ENCODE measurements at regions not wholly inside any gene's neighbourhood (a gene's known extent, or its start where the extent isn't known, plus 50 kb on each side); places are given as distances from the start of the nearest gene placed in this dataset.
"Not testable (repeated sequence)": the region's sequence is repeated elsewhere in the genome, so short reads cannot be mapped to it uniquely, and the experiment has no call there.

DNA sequence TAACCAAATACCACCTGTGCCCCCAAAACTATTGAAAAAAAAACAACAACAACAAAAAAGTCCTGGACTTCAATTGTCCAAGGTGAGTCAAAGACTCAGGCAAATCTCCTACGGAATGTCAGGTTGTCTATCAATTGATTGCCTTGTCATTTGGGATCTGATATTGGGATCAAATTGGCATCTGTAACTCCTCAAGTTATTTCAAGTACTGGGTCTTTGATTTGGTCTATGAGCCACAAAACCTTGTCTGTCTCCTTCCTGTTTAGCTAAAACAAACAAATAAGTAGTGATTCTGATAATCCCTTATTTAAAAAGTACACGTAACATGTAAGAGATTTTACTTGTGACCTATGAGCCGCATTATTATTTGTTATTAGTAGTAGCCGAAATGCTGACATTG lies 231.6 kb upstream of the ZNF217 start:
- no peaks in the 10 kb centered on the region for H3K27me3 ChIP-seq (ENCODE audit: control insufficient read depth, insufficient read depth, low read length)
- H3K9me3 ChIP-seq (ENCODE audit: control insufficient read depth, insufficient read depth, low read length), result no peaks in the 10 kb centered on the region
- H3K9ac ChIP-seq (ENCODE audit: low read depth, low read length), result no peak overlapping the region
- H3K4me1 ChIP-seq (ENCODE audit: control insufficient read depth, insufficient read depth, low read length), result peaks cover 30% of the 10 kb centered on the region
- H3K36me3 ChIP-seq (ENCODE audit: control insufficient read depth, insufficient read depth, low read length), result no peaks in the 10 kb centered on the region
- H3K27ac ChIP-seq (ENCODE audit: low read depth, low read length), result no peak overlapping the region
- no peak overlapping the region for H3K4me3 ChIP-seq (ENCODE audit: low read depth, low read length)

DNA sequence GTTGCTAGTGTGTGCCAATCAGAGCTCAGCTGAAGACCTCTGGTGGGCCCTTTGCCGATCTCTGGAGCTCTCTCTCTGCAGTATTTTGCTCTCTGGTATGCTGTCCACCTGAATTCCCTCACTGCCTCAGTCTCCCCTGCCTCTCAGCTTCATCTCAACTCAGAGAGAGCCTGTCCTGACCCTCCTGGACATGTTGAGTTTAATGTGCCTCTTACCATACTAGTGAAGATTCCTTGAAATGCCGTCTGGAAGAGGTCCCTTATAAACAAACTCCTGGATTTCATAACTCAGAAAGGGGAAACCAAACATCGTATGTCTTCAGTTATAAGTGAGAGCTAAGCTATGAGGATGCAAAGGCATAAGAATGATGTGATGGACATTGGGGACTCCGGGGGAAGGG lies 231.1 kb upstream of the ZNF217 start:
- Histone ChIP-seq H3K4me1 (ENCODE audit: control insufficient read depth, insufficient read depth, low read length) (peaks cover 25% of the 10 kb centered on the region), H3K27ac (ENCODE audit: low read depth, low read length) (no peak overlapping the region), H3K9me3 (ENCODE audit: control insufficient read depth, insufficient read depth, low read length) (no peaks in the 10 kb centered on the region), H3K9ac (ENCODE audit: low read depth, low read length) (no peak overlapping the region), H3K36me3 (ENCODE audit: control insufficient read depth, insufficient read depth, low read length) (no peaks in the 10 kb centered on the region), H3K4me3 (ENCODE audit: low read depth, low read length) (no peak overlapping the region), H3K27me3 (ENCODE audit: control insufficient read depth, insufficient read depth, low read length) (no peaks in the 10 kb centered on the region)

DNA sequence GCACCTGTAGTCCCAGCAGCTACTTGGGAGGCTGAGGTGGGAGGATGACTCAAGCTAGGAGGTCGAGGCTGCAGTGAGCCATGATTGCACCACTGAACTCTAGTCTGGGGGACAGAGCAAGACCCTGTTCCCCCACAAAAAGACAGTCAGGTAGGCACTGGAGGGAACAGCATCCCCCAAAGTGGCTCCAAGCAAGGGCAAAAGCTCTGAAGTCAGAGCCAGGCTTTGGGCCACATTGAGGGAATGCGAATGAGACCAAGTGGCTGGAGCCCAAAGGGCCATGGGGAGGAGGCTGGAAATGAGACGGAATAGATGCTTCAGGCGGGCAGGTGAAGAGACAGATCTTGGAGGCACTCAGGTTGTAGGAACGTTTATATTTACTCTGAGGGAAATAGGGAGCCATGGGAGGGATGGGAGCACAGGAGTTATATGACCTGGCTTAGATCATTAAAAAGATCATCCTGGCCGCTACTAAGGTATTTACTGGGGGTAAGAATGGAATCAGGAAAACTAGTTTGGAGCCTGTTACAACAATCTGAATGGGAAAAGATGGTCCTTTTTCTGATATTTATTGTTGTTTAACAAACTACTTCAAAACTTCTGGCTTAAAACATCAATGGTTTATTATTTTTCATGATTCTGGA lies 229.6 kb upstream of the ZNF217 start:
- peaks cover 15% of the 10 kb centered on the region for H3K4me1 ChIP-seq (ENCODE audit: control insufficient read depth, insufficient read depth, low read length)

DNA sequence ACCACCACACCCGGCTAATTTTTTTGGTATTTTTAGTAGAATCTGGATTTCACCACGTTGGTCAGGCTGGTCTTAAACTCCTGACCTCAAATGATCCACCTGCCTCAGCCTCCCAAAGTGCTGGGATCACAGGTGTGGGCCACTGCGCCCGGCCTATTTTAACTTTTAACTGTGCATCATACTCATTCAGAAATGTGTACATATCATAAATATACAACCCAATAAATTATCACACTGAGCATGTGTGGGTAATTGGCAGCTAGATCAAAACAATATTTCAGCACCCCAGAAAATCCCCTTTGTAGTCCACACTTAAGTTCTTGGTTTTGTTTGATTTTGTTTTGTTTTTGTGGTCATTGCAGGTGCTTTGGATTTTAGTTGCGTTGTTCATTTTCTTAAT lies 228.9 kb upstream of the ZNF217 start:
- Histone ChIP-seq H3K4me3 (ENCODE audit: low read depth, low read length) (no peak overlapping the region), H3K9me3 (ENCODE audit: control insufficient read depth, insufficient read depth, low read length) (no peaks in the 10 kb centered on the region), H3K27ac (ENCODE audit: low read depth, low read length) (no peak overlapping the region), H3K9ac (ENCODE audit: low read depth, low read length) (no peak overlapping the region), H3K4me1 (ENCODE audit: control insufficient read depth, insufficient read depth, low read length) (peaks cover 14% of the 10 kb centered on the region), H3K36me3 (ENCODE audit: control insufficient read depth, insufficient read depth, low read length) (no peaks in the 10 kb centered on the region), H3K27me3 (ENCODE audit: control insufficient read depth, insufficient read depth, low read length) (no peaks in the 10 kb centered on the region)

More for the DNA sequence above, 229.6 kb upstream of the ZNF217 start:
- H3K36me3 ChIP-seq (ENCODE audit: control insufficient read depth, insufficient read depth, low read length), result no peaks in the 10 kb centered on the region
- H3K4me3 ChIP-seq (ENCODE audit: low read depth, low read length), result no peak overlapping the region
- H3K27ac ChIP-seq (ENCODE audit: low read depth, low read length), result no peak overlapping the region
- no peak overlapping the region for H3K9ac ChIP-seq (ENCODE audit: low read depth, low read length)
- H3K27me3 ChIP-seq (ENCODE audit: control insufficient read depth, insufficient read depth, low read length), result no peaks in the 10 kb centered on the region
- no peaks in the 10 kb centered on the region for H3K9me3 ChIP-seq (ENCODE audit: control insufficient read depth, insufficient read depth, low read length)

DNA sequence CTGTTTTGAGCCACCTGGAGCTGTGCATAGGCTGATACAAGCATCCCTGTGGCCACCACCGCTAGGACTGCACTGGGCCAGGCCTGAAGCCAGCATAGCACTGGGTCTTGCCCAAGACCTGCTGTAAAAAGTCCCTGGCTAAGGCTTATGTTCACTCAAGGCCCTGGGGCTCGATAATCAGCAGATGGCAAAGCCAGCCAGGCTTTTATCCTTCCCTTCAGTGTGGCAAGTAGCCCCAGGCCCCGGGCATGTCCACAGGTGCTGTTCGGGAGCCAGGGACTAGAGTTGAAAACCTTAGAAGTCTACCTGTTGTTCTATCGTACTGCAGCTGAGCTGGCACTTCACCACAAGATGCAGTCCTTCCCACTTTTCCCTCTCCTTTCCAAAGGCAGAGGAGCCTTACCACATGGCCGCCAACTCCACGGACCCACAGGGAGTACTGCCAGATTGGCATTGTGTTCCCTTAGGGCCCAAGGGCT lies 226.4 kb upstream of the ZNF217 start:
- H3K36me3 ChIP-seq (ENCODE audit: control insufficient read depth, insufficient read depth, low read length), result no peaks in the 10 kb centered on the region
- peaks cover 10% of the 10 kb centered on the region for H3K4me1 ChIP-seq (ENCODE audit: control insufficient read depth, insufficient read depth, low read length)
- H3K9ac ChIP-seq (ENCODE audit: low read depth, low read length), result no peak overlapping the region
- H3K9me3 ChIP-seq (ENCODE audit: control insufficient read depth, insufficient read depth, low read length), result no peaks in the 10 kb centered on the region
- no peak overlapping the region for H3K4me3 ChIP-seq (ENCODE audit: low read depth, low read length)
- no peak overlapping the region for H3K27ac ChIP-seq (ENCODE audit: low read depth, low read length)
- no peaks in the 10 kb centered on the region for H3K27me3 ChIP-seq (ENCODE audit: control insufficient read depth, insufficient read depth, low read length)

DNA sequence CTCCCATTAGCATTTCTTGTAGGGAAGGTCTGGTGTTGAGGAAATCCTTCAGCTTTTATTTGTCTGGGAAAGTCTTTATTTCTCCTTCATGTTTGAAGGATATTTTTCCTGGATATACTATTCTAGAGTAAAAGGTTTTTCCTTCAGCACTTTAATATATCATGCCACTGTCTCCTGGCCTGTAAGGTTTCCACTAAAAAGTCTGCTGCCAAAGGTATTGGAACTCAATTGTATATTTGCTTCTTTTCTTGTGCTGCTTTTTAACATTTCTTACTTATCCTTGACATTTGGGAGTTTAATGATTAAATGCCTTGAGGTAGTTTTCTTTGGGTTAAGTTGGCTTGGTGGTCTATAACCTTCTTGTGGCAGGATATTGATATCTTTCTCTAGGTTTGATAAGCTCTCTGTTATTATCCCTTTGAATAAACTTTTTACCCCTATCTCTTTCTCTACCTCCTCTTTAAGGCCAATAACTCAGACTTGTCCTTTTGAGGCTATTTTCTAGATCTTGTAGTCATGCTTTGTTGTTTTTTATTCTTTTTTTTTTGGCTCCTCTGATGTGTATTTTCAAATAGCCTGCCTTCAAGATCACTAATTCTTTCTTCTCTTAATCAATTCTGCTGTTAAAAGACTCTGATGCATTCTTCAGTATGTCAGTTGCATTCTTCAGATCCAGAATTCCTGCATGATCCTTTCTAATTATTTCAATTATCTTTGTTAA lies 225.0 kb upstream of the ZNF217 start:
- H3K9me3 ChIP-seq (ENCODE audit: control insufficient read depth, insufficient read depth, low read length), result no peaks in the 10 kb centered on the region
- H3K27me3 ChIP-seq (ENCODE audit: control insufficient read depth, insufficient read depth, low read length), result no peaks in the 10 kb centered on the region
- H3K36me3 ChIP-seq (ENCODE audit: control insufficient read depth, insufficient read depth, low read length), result no peaks in the 10 kb centered on the region
- H3K9ac ChIP-seq (ENCODE audit: low read depth, low read length), result no peak overlapping the region
- peaks cover 10% of the 10 kb centered on the region for H3K4me1 ChIP-seq (ENCODE audit: control insufficient read depth, insufficient read depth, low read length)
- H3K27ac ChIP-seq (ENCODE audit: low read depth, low read length), result peak overlapping the region; percentile 27
- no peak overlapping the region for H3K4me3 ChIP-seq (ENCODE audit: low read depth, low read length)

DNA sequence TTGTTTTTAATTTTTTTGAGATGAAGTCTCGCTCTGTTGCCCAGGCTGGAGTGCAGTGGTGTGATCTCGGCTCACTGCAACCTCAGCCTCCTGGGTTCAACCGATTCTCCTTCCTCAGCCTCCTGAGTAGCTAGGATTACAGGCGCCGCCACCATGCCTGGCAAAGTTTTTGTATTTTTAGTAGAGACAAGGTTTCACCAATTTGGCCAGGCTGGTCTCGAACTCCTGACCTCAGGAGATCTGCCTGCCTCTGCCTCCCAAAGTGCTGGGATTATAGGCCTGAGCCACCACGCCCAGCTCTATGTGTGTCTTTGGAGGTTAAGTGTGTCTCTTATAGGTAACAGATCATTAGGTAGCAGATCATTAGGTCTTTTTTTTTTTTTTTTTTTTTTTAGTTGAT lies 223.9 kb upstream of the ZNF217 start:
- H3K27ac ChIP-seq (ENCODE audit: low read depth, low read length), result not testable (repeated sequence)

DNA sequence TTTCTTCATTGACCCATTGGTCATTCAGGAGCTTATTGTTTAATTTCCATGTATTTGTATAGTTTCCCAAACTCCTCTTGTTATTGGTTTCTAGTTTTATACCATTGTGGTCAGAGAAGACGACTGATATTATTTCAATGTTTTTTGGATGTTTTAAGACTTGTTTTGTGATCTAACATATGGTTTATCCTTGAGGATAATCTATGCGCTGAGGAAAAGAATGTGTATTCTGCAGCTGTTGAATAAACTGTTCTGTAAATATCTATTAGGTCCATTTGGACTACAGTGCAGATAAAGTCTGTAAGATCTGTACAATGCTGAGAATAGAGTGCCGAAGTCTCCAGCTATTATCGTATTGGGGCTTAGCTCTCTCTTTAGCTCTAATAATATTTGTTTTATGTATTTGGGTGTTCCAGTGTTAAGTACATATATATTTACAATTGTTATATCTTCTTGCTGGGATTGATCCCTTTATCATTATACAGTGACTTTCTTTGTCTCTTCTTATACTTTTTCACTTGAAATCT lies 223.3 kb upstream of the ZNF217 start:
- Histone ChIP-seq H3K9me3 (ENCODE audit: control insufficient read depth, insufficient read depth, low read length) (no peaks in the 10 kb centered on the region), H3K27ac (ENCODE audit: low read depth, low read length) (no peak overlapping the region), H3K27me3 (ENCODE audit: control insufficient read depth, insufficient read depth, low read length) (no peaks in the 10 kb centered on the region), H3K9ac (ENCODE audit: low read depth, low read length) (no peak overlapping the region), H3K4me1 (ENCODE audit: control insufficient read depth, insufficient read depth, low read length) (peaks cover 10% of the 10 kb centered on the region), H3K36me3 (ENCODE audit: control insufficient read depth, insufficient read depth, low read length) (no peaks in the 10 kb centered on the region), H3K4me3 (ENCODE audit: low read depth, low read length) (no peak overlapping the region)

More for the DNA sequence above, 223.9 kb upstream of the ZNF217 start:
- not testable (repeated sequence) for H3K9ac ChIP-seq (ENCODE audit: low read depth, low read length); H3K27me3 ChIP-seq (ENCODE audit: control insufficient read depth, insufficient read depth, low read length); H3K36me3 ChIP-seq (ENCODE audit: control insufficient read depth, insufficient read depth, low read length); H3K4me3 ChIP-seq (ENCODE audit: low read depth, low read length); H3K4me1 ChIP-seq (ENCODE audit: control insufficient read depth, insufficient read depth, low read length); H3K9me3 ChIP-seq (ENCODE audit: control insufficient read depth, insufficient read depth, low read length)

DNA sequence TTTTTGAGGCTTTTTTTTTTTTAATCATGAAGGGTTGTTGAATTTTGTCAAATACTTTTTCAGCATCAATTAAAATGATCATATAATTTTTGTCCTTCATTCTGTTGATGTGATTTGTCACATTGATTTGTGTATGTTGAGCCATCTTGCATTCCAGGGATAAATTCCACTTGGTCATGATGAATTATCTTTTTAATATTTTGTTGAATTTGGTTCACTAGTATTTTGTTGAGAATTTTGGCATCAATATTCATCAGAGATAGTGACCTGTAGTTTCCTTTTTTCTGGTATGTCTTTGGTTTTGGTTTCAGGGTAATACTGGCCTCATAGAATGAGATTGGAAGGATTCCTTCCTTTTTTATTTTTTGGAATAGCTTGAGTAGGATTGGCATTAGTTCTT lies 221.9 kb upstream of the ZNF217 start:
- Histone ChIP-seq H3K4me3 (ENCODE audit: low read depth, low read length) (no peak overlapping the region), H3K27ac (ENCODE audit: low read depth, low read length) (no peak overlapping the region), H3K4me1 (ENCODE audit: control insufficient read depth, insufficient read depth, low read length) (peaks cover 10% of the 10 kb centered on the region), H3K27me3 (ENCODE audit: control insufficient read depth, insufficient read depth, low read length) (no peaks in the 10 kb centered on the region), H3K9ac (ENCODE audit: low read depth, low read length) (no peak overlapping the region), H3K9me3 (ENCODE audit: control insufficient read depth, insufficient read depth, low read length) (no peaks in the 10 kb centered on the region), H3K36me3 (ENCODE audit: control insufficient read depth, insufficient read depth, low read length) (no peaks in the 10 kb centered on the region)

DNA sequence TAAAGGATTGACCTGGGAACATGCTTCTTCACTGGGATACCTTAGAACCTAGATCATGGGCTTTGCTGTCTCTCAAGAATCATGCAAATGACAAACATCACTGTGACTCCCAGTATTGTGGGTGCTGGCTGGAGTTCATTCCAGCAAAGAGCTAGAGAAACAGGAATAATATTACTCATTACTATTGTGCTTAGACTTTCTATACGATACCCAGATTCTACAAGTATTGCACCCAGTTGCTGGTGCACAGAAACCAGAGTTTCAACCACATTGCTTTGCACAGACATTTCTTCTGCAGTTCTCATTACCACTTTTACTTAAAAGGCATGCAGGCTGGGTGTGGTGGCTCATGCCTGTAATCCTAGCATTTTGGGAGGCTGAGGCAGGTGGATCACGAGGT lies 220.4 kb upstream of the ZNF217 start:
- Histone ChIP-seq H3K36me3 (ENCODE audit: control insufficient read depth, insufficient read depth, low read length) (no peaks in the 10 kb centered on the region), H3K9ac (ENCODE audit: low read depth, low read length) (no peak overlapping the region), H3K27me3 (ENCODE audit: control insufficient read depth, insufficient read depth, low read length) (no peaks in the 10 kb centered on the region), H3K27ac (ENCODE audit: low read depth, low read length) (no peak overlapping the region), H3K4me1 (ENCODE audit: control insufficient read depth, insufficient read depth, low read length) (peaks cover 16% of the 10 kb centered on the region), H3K9me3 (ENCODE audit: control insufficient read depth, insufficient read depth, low read length) (no peaks in the 10 kb centered on the region), H3K4me3 (ENCODE audit: low read depth, low read length) (no peak overlapping the region)

DNA sequence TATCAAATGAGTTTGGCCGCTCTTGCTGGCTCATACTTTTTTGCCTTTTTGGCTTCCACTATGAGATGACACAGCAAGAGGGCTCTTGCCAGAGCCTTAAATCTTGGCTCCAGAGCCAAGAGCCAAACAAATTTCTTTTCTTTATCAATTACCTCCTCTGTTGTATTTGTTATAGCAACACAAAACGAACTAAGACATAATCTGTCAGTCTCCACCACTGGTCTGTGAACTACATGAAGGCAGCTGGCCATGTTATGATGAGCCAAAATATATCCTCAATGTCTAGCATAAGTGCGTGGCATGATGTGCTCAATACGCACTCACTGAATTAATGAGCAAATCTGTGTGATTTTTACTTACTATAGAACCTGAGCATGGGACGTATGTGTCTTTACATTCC lies 220.0 kb upstream of the ZNF217 start:
- Histone ChIP-seq H3K9ac (ENCODE audit: low read depth, low read length) (no peak overlapping the region), H3K27ac (ENCODE audit: low read depth, low read length) (no peak overlapping the region), H3K9me3 (ENCODE audit: control insufficient read depth, insufficient read depth, low read length) (no peaks in the 10 kb centered on the region), H3K4me1 (ENCODE audit: control insufficient read depth, insufficient read depth, low read length) (peaks cover 18% of the 10 kb centered on the region), H3K27me3 (ENCODE audit: control insufficient read depth, insufficient read depth, low read length) (no peaks in the 10 kb centered on the region), H3K36me3 (ENCODE audit: control insufficient read depth, insufficient read depth, low read length) (no peaks in the 10 kb centered on the region), H3K4me3 (ENCODE audit: low read depth, low read length) (no peak overlapping the region)
